HG03558 (cell line): ENCODE measurements at regions not wholly inside any gene's neighbourhood (a gene's known extent, or its start where the extent isn't known, plus 50 kb on each side); places are given as distances from the start of the nearest gene placed in this dataset.
"Not testable (repeated sequence)": the region's sequence is repeated elsewhere in the genome, so short reads cannot be mapped to it uniquely, and the experiment has no call there.

Experiments
- ATAC-seq: cut with Tn5 transposase; IDR thresholded peaks from one replicate; pipeline ENCODE4 v1.9.1; 2021; ENCODE audit warnings: moderate number of reproducible peaks; ENCODE audit not compliant: unreplicated experiment; ENCODE audit errors: extremely low read depth

GRCh38 chr1:143714913-143715312, 256.9 kb downstream of the FAM72C start:
- not testable (repeated sequence) for ATAC-seq

GRCh38 chr1:143709606-143710259, 262.1 kb downstream of the FAM72C start:
- ATAC-seq, result not testable (repeated sequence)

GRCh38 chr1:143702739-143703138, 269.0 kb downstream of the FAM72C start:
- not testable (repeated sequence) for ATAC-seq

GRCh38 chr1:143699731-143700130, 272.1 kb downstream of the FAM72C start:
- ATAC-seq, result no peak

GRCh38 chr1:143699115-143699514, 272.7 kb downstream of the FAM72C start:
- ATAC-seq, result no peak

- no peak for ATAC-seq
Observed at GRCh38 chr1:143698016-143698415, 273.8 kb downstream of the FAM72C start.

- ATAC-seq, result no peak
Observed at GRCh38 chr1:143694085-143694484, 277.7 kb downstream of the FAM72C start.

- no peak for ATAC-seq
Observed at GRCh38 chr1:143691971-143692529, 279.7 kb downstream of the FAM72C start.

GRCh38 chr1:143691400-143691891, 280.3 kb downstream of the FAM72C start:
- ATAC-seq, result no peak

- no peak for ATAC-seq
Observed at GRCh38 chr1:143689781-143690180, 282.0 kb downstream of the FAM72C start.

GRCh38 chr1:143680304-143680703, 291.5 kb downstream of the FAM72C start:
- no peak for ATAC-seq

GRCh38 chr1:143672983-143673382, 298.8 kb downstream of the FAM72C start:
- no peak for ATAC-seq

- no peak for ATAC-seq
Observed at GRCh38 chr1:143667730-143668129, 304.1 kb downstream of the FAM72C start.

GRCh38 chr1:143666851-143667250, 304.9 kb downstream of the FAM72C start:
- no peak for ATAC-seq

- ATAC-seq, result no peak
Observed at GRCh38 chr1:143665606-143666005, 306.2 kb downstream of the FAM72C start.

GRCh38 chr1:143663056-143663455, 308.7 kb downstream of the FAM72C start:
- not testable (repeated sequence) for ATAC-seq

GRCh38 chr1:143661418-143662101, 310.2 kb downstream of the FAM72C start:
- no peak for ATAC-seq

- no peak for ATAC-seq
Observed at GRCh38 chr1:143660354-143660941, 311.3 kb downstream of the FAM72C start.

- no peak for ATAC-seq
Observed at GRCh38 chr1:143653429-143653802, 318.4 kb downstream of the FAM72C start.

- ATAC-seq, result no peak
Observed at GRCh38 chr1:143652744-143653428, 318.9 kb downstream of the FAM72C start.

- no peak for ATAC-seq
Observed at GRCh38 chr1:143652187-143652586, 319.6 kb downstream of the FAM72C start.
